Psoas muscle (tissue), 7 donors: ENCODE measurements at regions not wholly inside any gene's neighbourhood (a gene's known extent, or its start where the extent isn't known, plus 50 kb on each side); places are given as distances from the start of the nearest gene placed in this dataset.

ENCODE experiments used
- ATAC-seq, 4 donors: fragments of 200-7000 bp; cut with Tn5 transposase; one replicate each; pipeline ENCODE4 v1.9.1; 2020; ENCODE audit warnings: moderate library complexity in 3 of 4, mild to moderate bottlenecking in 2 of 4
- DNase-seq, 2 donors: peaks; one replicate each; pipeline ENCODE4 v3.0.0-alpha.2; 2020
- H3K27ac ChIP-seq: fragments of 200-600 bp; one replicate; pipeline ENCODE4 v1.8.0; 2022
- H3K27me3 ChIP-seq, 3 donors: fragments of 200-600 bp in 1 of 3; one replicate each; pipeline versions ENCODE4 v1.6.1 to v1.8.0; 2013 to 2022; ENCODE audit warnings: low read length in 2 of 3, mild to moderate bottlenecking in 2 of 3, moderate library complexity in 1 of 3; ENCODE audit not compliant: insufficient read depth in 3 of 3
- H3K36me3 ChIP-seq, 2 donors: fragments of 200-600 bp in 1 of 2; one replicate each; pipeline versions ENCODE4 v1.6.1 to v1.8.0; 2013 to 2022; ENCODE audit warnings: low read depth in 1 of 2, mild to moderate bottlenecking in 1 of 2, moderate library complexity in 1 of 2; ENCODE audit not compliant: insufficient read depth in 1 of 2
- H3K4me1 ChIP-seq: fragments of 200-600 bp; one replicate; pipeline ENCODE4 v1.8.0; 2022
- H3K4me3 ChIP-seq: fragments of 200-600 bp; one replicate; pipeline ENCODE4 v1.8.0; 2022; ENCODE audit warnings: mild to moderate bottlenecking
- H3K9me3 ChIP-seq: fragments of 200-600 bp; one replicate; pipeline ENCODE4 v1.8.0; 2022
- CTCF ChIP-seq: fragments of 200-600 bp; IDR thresholded peaks from one replicate; pipeline ENCODE4 v1.8.0; 2022; ENCODE audit warnings: antibody characterized with exemption
- WGBS, 3 donors: extraction: QIAGEN DNeasy Blood & Tissue Kit; methylation state at CpG; one replicate each; pipeline versions ENCODE4 v1.1.6 to v1.1.7; 2013; 5-methylcytosine and 5-hydroxymethylcytosine counted together
- intact Hi-C, 2 donors: fragments of 100-400 bp; cut with DNase I; formaldehyde crosslinking; loops; one replicate each; pipeline versions ENCODE4 v1.11.0 to v1.14.2; 2022
- donor health status: healthy with polysubstance abuse.
- donor health status: DM: no; HTN: no; CAD: no; lungs with moderate emphysema.
- donor health status: Bipolar disorder and iron deficiency.
- donor health status: healthy.
- donor health status: DM: yes; HTN: yes; CAD: no.
- donor health status: DM: no; HTN: no; CAD: no.
- donor health status: DM: yes; HTN: yes; CAD: no.

- no peaks in the 10 kb centered on the region for H3K27me3 ChIP-seq
- H3K4me3 ChIP-seq: no peak overlapping the region
- DNase-seq (no peak), ATAC-seq (no peak)
- no peak for TF ChIP-seq CTCF
- no peaks in the 10 kb centered on the region for H3K36me3 ChIP-seq
- intact Hi-C loops: loop anchor here in 1 of 2 donors (10.0 kb wide), 1 partner anchor 188 kb away; no protein-coding TSS in a partner anchor
- no peak overlapping the region for H3K27ac ChIP-seq
- H3K9me3 ChIP-seq: no peaks in the 10 kb centered on the region
- no peaks in the 10 kb centered on the region for H3K4me1 ChIP-seq
These were observed 193.5 kb downstream of the PLK2 start for GRCh38 chr5:58266402-58266801.

- H3K27me3 ChIP-seq: no peaks in the 10 kb centered on the region
- 94 to 100% (median 96%) methylated on average over 4 of the region's 4 CpGs for WGBS, 3 donors
- intact Hi-C loops: loop anchor here in 1 of 2 donors (10.0 kb wide), 1 partner anchor 189 kb away; no protein-coding TSS in a partner anchor
- H3K27ac ChIP-seq: no peak overlapping the region
- no peaks in the 10 kb centered on the region for H3K36me3 ChIP-seq
- TF ChIP-seq CTCF: no peak
- no peaks in the 10 kb centered on the region for H3K9me3 ChIP-seq
- no peak overlapping the region for H3K4me3 ChIP-seq
- no peak for DNase-seq
- peaks cover under 1% of the 10 kb centered on the region for H3K4me1 ChIP-seq
- ATAC-seq: no peak
These were observed 194.5 kb downstream of the PLK2 start for GRCh38 chr5:58265246-58265930.

- ATAC-seq: no peak
- intact Hi-C loops: loop anchor here in 1 of 2 donors (10.0 kb wide), 1 partner anchor 191 kb away; no protein-coding TSS in a partner anchor
- no peak for TF ChIP-seq CTCF
- Histone ChIP-seq H3K4me3 (no peak overlapping the region), H3K36me3 (no peaks in the 10 kb centered on the region), H3K27me3 (no peaks in the 10 kb centered on the region), H3K4me1 (peaks cover 5% of the 10 kb centered on the region), H3K9me3 (no peaks in the 10 kb centered on the region), H3K27ac (no peak overlapping the region)
- DNase-seq: no peak
- 73 to 79% (median 73%) methylated on average over 3 of the region's 3 CpGs for WGBS, 3 donors
These were observed 195.6 kb downstream of the PLK2 start for GRCh38 chr5:58264276-58264675.

GRCh38 chr5:58263296-58263695, 196.6 kb downstream of the PLK2 start:
- H3K4me1 ChIP-seq: peaks cover 5% of the 10 kb centered on the region
- intact Hi-C loops: loop anchor here in 1 of 2 donors (10.0 kb wide), 1 partner anchor 192 kb away; no protein-coding TSS in a partner anchor
- WGBS, 3 donors: 80 to 94% (median 90%) methylated on average over 1 of the region's 1 CpG
- no peak for TF ChIP-seq CTCF
- H3K9me3 ChIP-seq: no peaks in the 10 kb centered on the region
- H3K4me3 ChIP-seq: no peak overlapping the region
- ATAC-seq (no peak), DNase-seq (no peak)
- no peaks in the 10 kb centered on the region for H3K36me3 ChIP-seq
- H3K27ac ChIP-seq: no peak overlapping the region
- H3K27me3 ChIP-seq: no peaks in the 10 kb centered on the region
